ENCODE measurements at regions not wholly inside any gene's neighbourhood (a gene's known extent, or its start where the extent isn't known, plus 50 kb on each side); places are given as distances from the start of the nearest gene placed in this dataset.
"Not testable (repeated sequence)": the region's sequence is repeated elsewhere in the genome, so short reads cannot be mapped to it uniquely, and the experiment has no call there.

DNA sequence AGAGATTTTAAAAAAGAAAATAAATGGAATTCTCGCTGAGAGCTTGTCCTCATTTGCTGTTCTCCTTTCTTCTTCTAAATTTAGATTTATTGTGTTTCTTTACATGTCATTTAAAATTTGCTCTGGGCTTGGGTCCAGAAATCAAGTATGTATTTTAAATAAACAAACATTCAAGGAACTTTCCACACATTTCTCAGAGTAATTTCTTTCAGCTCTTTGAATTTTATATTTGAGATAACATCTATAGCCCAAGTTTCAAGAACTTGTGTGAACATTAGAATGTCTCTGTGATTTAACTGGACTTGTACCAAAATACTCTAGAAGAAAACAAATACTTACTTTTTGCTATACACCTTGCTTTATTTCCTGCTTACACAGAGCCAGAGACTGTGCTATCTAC is 192.3 kb downstream of the TMEM200A start:
- DNase-seq: no peak

DNA sequence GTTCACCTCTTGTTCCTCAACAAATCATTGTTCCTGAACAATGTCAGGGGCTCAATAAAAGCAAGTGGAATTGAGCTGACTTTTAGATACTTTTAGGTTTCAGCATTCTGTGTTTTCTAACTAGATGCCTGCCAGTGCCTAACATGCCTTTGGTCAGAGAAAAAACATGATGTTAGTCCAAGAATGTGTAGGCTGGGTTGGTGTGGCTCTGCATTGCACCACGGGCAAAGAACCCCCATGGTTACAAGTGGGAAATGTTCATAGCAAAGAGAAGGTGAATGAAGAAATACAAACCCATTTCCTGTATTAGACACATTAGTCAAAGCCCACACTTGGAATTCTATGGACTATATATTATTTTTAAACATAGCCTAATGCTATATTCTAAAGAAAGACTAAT is 193.3 kb downstream of the TMEM200A start:
- no peak for DNase-seq

DNA sequence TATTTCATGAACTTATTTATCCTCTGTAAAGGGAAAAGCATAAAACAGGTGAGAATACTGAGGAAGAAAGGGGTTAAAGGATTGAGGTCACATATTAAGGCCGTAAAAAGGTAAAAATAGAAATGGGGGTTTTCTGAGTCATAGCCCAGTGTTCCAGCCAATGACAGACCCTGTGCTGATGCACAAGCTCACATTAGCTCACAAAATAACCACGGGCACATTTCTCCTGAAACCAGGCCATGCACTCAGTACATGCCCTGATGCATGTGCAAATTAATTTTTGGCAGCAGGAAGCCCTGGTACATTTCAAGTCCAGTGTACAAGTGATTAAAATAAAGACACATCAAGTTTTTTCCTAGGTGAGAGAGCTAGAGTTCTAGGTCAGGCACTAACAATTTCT is 194.4 kb downstream of the TMEM200A start:
- DNase-seq: no peak

DNA sequence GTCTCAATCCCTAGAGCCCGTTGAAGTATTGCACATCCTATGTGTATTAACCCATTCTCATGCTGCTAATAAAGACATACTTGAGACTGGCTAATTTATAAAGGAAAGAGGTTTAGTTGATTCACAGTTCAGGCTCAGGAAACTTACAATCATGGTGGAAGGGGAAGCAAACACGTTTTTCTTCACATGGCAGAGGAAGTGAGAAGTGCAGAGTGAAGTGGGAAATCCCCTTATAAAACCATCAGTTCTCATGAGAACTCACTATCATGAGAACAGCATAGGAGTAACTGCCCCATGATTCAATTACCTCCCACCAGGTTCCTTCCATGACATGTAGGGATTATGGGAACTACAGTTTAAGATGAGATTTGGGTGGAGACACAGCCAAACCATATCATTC is 195.3 kb downstream of the TMEM200A start:
- DNase-seq: not testable (repeated sequence)

DNA sequence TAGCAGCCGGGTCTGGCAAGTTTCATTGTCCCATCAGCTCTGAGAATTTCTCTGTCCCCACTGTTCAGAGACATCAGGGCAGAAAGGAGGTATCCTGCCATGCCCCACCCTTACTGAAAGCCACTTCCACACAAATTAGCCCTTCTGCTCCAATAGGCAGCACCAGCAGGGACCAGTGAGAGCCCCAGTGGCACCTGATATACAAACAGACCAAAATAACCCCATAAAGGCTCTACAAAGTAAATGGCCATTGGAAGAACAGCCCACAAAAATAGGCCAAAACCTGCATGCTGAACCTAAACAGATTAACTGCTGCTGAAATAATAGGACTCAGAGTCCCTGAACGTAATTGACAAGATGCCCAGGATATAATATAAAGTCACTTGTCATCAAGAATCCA is 199.9 kb downstream of the TMEM200A start:
- no peak for DNase-seq

DNA sequence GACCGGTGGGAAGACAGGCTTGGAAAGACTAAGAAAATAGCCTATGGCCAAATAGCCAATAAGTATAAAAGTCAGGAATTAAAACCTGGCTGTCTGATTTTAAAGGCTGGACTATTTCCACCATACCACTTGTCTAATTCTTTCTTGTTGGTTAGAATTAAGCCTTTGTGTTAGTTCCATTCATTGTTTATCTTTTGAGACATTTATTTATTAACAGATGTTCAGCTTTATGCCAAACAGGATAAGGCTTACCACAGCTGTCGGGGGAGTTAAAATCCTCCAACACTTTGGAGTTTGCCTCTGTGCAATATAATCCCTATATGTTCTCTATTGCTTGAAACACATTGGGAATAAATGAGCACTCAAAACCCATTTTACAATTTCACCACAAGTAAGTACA is 208.3 kb downstream of the TMEM200A start:
- DNase-seq: no peak

DNA sequence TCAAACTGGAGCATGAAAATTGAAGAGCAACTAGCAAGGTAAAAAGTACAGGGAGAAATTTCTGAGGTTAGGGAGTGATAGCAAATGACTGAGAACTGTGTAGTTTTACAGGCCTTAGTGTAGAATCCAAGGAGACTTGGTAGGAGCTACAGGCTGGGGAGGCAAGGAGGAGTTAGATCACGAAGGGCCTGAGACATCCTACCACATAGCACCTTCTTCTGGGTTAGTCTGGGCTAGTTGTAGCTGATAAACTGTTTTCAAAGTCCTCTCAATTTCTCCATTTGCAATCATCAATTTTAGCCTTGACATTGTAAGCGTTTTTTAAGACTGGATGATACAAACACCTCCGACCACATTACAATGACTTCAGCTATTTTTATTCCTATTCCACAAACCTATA is 209.7 kb downstream of the TMEM200A start:
- DNase-seq: no peak

DNA sequence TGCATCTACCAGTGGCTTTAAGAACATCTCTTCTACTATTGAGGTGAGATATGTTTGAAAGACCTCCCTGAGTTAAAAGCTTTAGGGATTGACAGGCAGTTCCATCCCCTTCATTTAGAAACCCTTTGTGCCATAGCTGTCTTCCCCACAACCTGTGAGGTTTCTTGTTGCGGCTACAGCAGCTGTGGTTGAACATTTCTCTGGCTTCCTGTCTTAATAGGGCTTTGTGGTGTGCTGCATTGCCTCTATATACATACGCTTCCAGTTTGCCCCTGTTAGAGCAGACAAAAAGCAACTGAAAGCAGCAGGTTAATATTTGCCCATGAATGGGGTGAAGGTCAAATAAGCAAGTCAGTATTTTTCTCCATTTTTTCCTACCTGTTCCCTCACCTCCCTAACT is 210.2 kb downstream of the TMEM200A start:
- DNase-seq: no peak

DNA sequence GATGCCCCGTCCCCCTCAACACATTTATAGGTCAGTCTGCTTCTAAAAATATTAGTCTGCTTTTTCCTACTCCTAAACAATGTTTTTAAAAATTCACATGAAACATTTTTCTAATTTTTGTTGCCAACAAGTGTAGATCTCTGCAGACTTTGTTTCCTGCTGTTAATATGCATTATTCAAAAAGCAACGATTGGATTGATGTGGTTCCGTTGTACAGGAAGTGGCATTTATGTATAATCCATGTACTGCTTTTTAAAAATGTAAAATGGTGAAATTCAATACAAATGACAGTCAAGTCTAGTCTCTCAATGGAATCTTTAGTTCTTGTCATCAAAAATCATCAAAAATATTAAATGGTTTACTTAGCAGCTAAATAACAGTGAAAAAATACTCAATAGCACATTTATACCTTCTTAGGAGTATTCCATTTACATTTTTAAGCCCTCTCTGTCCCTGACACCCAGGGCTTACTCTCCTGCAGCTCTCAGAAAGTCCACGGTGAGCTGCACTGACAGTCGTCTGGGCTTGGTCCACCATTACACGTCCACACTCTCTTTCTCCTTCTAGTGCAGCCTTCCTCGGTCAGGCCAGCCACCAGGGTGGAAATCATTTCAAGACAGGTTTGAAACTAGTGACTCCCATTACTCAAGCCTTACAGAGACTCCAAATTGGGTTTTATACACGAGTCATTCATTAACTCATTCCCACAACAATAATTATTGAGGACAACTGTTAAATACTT is 211.5 kb downstream of the TMEM200A start:
- no peak for DNase-seq

DNA sequence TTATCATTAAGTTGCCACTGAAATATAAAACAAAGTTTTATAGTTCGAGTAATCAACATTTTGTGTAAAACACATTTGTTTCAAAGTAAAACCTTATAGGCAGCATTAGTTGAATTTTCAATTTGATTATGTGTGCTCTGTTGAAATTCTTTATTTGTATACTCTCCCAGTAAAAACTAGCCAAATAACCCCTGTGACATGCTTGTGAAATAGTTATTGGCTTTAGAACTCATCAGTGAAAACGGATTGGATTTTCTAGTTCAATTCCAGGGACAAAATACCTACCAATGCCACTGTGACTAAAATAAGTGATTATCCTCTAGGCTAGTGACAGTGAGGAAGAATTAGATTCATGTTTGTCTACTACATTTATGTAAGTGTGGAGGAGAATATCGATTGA is 212.9 kb downstream of the TMEM200A start:
- no peak for DNase-seq

DNA sequence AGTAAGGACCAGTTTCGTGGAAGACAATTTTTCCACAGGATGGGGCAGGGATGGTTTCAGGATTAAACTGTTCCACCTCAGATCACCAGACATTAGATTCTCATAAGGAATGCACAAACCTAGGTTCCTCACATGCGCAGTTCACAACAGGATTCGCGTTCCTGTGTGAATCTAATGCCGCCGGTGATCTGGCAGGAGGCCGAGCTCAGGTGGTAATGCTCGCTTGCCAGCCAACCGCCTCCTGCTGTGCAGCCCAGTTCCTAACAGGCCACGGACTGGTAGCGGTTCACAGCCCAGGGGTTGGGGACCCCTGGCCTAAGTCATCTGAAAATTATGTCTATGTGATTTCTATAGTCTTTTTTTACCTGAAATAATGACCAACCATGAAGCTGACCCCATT is 217.5 kb downstream of the TMEM200A start:
- no peak for DNase-seq

DNA sequence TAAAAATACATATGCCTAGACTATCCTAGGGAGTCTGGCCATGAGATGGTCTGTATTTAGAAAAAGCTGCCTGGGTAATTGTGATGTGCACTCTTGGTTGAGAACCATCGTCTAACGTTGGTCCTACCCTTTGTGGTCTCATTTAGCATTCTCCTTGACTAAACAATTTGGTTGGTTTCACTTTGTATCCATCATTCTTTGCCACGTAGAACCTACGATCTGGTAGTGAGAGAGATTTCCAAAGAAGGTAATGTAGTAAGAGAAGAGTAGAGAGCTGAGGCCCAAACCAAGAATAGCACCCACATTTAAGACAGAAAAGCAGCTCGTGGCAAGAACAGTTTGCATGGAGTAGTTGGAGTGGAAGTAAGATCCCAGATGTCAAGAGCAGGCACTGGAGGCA is 219.8 kb downstream of the TMEM200A start:
- no peak for DNase-seq

DNA sequence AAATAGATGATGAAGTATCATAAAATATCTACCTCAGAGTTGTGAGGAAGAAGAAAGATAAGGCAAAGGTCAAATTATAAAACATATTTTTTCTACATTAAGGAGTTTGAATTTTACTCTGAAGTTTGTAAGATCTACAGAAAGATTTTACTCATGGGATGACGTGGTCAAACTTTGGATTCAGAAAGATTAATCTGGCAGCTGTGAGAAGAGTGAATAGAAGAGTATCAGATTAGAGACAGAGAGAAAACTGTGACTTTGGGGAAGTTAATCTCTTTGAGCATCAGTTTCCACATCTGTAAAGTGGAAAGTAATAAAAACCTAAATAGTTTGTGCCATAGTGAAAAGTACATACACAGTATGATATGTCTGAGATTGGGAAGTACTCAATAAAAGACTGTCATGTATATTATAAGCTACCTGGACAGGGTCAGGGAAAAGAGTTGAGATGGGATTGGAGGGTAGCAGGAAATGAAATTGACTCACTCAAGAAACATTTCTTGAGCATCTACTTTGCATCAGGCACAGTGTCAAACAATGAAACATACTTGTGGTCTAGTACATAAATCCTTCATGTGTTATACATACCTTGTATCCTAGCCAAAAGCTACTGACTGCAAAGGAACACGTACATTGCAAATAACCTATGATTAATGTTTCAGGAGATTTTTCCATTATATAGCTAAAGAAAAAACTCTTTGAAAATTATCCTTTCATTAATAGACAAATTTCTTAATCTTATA is 222.1 kb downstream of the TMEM200A start:
- no peak for DNase-seq

DNA sequence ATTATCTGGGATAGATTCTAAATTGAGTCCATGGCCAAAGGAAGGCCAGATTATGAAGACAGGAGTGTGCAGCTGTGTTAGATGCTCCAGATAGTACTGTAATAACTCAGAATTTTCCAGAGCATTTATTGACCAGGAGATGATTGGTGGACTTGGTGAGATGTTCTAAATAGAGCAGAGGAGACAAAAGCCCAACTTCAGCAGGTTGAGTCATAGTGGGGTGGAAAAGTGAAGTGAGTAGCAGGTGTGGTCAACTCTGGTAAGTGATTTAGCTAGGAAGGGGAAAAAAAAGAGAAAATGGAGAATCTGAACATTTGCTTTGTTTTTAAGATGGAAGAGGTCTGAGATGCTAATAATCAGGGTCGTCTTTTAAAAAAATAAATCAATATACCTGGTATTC is 227.4 kb downstream of the TMEM200A start:
- no peak for DNase-seq

DNA sequence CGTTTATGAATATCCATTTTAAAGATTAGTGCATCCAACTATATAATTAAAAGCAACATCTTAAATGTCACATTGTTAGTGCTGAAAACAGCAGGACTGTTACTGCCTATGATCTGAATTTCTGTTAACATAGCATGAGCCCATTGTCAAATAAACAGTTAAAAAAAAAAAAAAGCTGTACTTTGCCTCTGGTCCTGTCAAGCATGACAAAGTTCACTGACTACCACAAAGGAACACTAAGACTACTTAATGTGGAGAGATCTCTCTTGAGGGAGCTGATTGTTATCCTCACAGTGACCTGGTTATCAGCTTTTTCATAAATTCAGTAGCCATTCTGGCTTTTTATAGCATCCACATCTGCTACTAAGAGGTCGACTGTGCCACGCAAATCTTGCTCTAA is 228.1 kb downstream of the TMEM200A start:
- DNase-seq: no peak

DNA sequence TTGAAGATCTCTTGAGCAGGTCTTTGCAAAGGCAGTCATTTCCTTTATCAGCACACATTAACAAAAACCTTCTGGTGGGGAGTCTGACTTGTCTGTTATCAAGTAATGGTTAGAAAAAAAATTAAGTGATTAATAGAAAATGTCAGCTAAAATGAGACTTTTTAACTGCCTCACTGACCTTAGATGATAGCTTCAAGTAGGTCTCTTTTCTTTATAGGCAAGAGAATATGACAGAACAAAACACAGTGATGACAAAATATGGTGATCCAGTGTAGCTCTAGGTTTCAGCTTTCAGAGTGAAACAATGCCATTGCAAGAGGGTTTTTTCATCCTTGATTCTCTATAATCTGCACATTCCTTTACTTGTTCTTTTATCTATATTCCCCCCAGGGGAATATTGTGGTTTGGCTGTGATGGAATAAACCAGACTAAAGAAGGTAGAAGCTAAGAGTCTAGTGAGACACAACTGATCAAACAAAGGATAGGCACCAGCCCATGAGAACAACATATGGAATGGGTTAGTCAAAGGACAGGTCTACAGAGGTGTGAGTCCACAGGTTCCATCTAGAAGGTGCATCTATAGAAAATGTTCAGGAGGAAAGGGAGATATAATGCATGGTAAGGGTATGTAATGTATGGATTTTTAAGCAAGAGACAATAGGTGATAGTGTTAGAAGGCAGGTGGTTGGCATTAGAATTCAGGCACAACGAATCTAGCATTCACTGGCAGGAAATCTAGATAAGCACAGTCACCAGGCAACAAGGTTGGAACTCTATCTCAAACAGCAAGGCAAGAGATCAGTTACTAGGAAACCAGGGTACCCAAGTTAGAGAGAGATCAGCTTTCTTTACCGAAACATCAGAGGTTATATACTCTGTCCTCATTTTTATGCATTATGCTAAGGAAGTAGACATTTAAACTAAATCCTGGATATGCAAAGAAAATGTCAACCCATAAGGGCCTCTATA is 228.9 kb upstream of the SMLR1 start:
- DNase-seq: no peak

DNA sequence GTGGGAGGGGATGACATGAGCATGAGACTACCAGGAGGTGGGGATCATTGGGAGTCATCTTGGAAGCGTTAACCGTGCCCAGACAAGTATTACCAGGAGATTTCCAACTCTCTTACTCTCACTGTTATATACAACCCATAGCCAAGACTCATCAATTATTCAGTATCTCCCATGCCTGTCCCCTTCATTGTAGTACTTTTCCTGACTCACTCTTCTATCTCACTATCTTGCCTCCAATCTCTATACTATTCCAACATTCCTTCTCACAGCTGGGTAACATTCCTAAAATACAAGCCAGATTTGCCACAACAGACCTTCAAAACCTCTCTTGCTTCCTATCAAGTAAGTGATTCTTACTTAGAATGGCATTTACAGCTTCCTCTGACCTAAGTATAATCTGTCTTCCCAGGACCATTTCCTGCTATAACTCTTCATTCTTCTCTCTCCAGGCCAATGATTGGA is 226.3 kb upstream of the SMLR1 start:
- DNase-seq: no peak

DNA sequence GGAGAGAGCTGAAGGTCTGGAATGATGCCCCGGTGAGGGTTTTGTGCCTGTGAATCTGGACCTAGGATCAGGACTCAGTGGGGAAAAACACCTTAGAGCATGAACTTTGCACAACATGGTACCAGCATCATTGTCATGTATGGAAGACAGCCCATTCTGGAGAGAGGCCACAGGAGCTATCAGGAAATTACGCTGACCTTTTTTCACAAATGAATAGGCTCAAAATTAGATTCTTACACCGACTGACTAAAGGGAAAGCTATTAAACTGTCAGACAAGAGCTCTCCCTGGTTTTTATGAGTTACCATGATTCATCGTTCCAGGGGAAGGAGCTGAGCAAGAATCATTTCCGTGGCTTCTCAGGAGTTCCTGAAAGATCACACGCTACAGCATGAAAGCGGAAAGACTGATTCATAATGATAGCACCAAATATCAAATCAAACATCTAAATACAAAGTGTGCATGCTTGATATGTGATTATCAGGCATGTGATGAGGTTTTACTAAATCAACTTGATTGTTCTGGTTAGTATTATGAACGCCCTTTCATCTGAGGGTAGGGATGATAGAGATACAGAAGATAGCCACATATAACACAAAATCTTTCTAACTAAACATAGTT is 224.9 kb upstream of the SMLR1 start:
- DNase-seq: no peak

DNA sequence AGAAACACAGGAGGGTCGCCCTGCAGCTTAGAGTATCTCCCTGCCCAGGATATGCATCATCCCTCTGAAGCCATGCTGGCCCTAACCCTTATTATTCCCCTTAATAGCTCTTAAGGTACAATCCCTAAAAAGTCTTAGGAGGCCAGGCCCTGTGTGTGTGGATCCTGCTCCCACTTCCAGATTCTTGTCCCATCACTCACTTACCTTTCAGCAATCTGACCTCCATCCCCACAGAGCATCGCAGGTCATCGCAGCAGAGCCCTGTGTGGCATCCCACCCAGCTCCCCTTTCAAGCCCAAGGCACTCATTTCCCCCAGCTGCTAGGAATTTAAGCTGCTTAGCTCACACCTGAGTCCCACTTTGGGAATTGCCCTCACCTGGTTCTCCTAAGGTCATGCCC is 223.8 kb upstream of the SMLR1 start:
- DNase-seq: no peak

DNA sequence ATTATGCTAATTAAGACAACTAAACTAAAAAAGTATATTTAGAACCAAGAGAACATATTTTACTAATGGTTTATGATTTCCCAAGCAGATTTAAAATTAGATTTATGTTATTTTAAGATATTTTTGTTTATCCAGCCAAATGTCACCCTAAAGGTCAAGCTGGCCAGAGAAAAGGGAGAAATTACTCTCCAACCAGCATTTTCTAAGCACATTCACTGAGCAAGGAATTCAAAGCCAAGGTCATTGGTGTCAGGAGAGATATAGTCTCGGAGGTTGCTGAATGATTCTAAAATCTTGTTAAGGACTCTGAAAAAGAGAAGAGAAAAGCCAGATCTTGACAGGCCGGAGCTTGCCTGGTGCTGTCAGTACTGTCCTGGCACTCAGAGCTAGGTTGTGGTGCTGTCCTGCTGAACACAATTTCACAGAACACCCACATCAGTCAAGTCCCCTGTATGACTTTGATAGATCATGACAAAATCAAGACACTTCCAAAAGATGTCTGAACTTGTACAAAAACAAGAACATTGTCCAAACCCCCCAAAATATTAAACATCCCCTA is 222.3 kb upstream of the SMLR1 start:
- no peak for DNase-seq

DNA sequence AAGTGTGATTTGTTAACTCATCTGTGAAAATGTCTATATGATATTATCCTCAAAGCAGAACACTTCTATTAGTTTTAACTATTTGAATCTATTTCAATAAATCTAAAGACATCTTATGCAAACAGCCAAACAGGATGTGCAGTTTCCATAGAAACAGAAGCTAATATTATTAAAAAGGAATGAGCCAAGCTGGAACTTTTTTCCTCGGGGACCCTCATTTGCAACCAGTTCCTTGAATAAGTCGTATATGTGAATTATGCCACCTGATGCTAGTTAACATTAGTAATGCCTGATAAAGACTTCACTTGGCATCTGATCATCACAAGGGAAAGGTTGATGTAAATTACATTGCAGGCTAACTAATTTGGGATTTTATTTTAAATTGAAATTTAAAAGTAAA is 216.9 kb upstream of the SMLR1 start:
- no peak for DNase-seq

DNA sequence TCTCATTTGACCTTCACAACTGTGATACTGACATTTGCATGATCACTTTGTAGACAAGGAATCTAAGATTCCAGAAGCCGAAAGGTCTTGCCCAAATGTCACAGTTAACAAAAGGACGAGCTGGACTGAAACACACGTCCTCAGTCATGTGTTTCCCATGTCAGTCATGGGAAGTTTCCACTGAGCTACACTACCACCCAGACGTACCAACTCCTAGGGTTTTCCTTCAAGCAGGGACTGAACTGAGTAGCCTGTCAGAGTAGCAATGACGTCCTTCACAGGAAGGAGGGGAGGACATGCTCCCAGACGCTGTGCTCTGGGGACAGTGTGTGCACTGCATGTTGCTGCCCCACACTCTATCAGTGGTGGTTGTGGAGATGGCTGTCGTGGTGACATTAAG is 215.8 kb upstream of the SMLR1 start:
- DNase-seq: no peak

DNA sequence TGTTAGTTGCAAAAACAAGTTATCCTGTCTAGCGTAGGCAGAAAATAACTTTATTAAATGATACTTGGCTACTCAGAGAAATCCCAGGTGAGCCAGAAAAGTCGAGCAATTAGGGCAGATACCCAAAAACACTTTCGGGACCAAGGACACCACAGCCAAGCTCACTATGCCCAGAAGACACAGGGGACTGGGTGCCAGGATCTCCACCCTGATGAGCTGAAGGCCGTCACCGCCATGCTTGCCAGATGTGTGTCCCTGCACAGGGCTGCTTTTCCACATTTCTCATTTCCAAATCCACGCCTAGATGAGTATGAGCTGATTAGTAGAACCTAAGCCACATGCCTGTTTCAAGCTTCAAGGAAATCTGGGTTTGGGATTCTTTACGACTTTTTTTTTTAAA is 214.0 kb upstream of the SMLR1 start:
- no peak for DNase-seq

Measured in NCI-H748 treated with DMSO at 0.1 percent for 48 hours (cell line).